ENCODE measurements at regions not wholly inside any gene's neighbourhood (a gene's known extent, or its start where the extent isn't known, plus 50 kb on each side); places are given as distances from the start of the nearest gene placed in this dataset.

DNA sequence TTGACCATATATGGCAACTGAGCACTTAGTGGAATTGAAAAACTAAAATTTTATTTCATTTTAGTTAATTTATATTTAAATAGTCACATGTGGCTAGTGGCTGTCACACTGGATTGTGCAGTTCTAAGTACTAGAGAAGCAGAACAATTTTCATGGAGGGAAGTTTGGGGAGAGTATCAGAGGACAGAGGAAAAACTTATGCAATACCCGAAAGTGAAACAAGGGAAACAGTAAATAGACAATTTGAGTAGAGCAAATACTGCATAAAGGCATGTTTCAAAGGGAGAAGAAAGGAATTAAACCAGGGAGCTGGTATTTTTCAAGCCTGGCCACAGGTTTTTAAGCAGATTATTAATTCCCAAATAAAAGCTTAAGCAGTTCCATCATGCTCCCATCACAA, 590.5 kb upstream of the RORB start:
- 80% methylated on average over 1 of the region's 1 CpG for WGBS (ENCODE audit: insufficient coverage)
- no peak overlapping the region for H3K27ac ChIP-seq (ENCODE audit: low read length)
- Mint-ChIP-seq H3K9me3 (peaks cover under 1 to 4% (median 2%) of the 10 kb centered on the region in 3 donors), H3K4me3 (no peak overlapping the region), H3K27ac (no peak overlapping the region), H3K4me1 (no peaks in the 10 kb centered on the region), H3K36me3 (no peaks in the 10 kb centered on the region), H3K27me3 (no peaks in the 10 kb centered on the region)
- no peak for DNase-seq
- no peaks in the 10 kb centered on the region for H3K27me3 ChIP-seq (replicated peaks in 1 of 2; ENCODE audit: control insufficient read depth in 2 of 2, extremely low read depth in 1 of 2, insufficient read depth in 2 of 2, low read length in 1 of 2)
- no peaks in the 10 kb centered on the region for H3K4me1 ChIP-seq (ENCODE audit: control insufficient read depth in 1 of 2, extremely low read depth in 1 of 2, insufficient read depth in 2 of 2, low read length in 2 of 2)
- ChIA-PET CTCF (no interaction called here), POLR2A (no interaction called here)
- H3K9me3 ChIP-seq = no peaks in the 10 kb centered on the region
- H3K4me3 ChIP-seq (ENCODE audit: control insufficient read depth in 1 of 2, extremely low read depth in 1 of 2, low read length in 1 of 2) = no peak overlapping the region
- no peak for ATAC-seq (replicated peaks in 1 of 4)
- no peaks in the 10 kb centered on the region for H3K36me3 ChIP-seq (ENCODE audit: control insufficient read depth in 2 of 2, extremely low read depth in 1 of 2, insufficient read depth in 1 of 2, low read length in 1 of 2)

DNA sequence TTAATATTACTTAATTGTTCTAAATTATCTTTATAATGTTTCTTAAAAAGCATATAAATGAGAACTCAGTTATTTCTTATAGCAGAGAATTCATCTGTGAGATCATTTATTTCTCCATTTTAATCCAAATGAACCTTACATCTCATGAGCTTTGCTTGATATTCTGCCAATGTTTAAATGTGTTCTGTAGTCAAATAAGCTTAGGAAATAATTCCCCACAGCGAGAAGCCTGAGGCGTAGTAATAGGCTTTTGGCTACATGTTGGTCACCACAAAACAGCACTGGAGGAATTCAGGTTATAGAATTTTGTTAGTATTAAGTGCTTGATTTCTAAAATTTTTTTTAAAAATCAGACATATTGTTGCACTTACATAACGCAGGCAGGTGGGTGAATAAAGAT, 585.3 kb upstream of the RORB start:
- Mint-ChIP-seq H3K9me3 (peaks cover 0 to 4% (median 4%) of the 10 kb centered on the region in 3 donors), H3K27ac (no peak overlapping the region), H3K4me1 (no peaks in the 10 kb centered on the region), H3K4me3 (no peak overlapping the region), H3K27me3 (no peaks in the 10 kb centered on the region), H3K36me3 (no peaks in the 10 kb centered on the region)
- Histone ChIP-seq H3K36me3 (ENCODE audit: control insufficient read depth in 2 of 2, extremely low read depth in 1 of 2, insufficient read depth in 1 of 2, low read length in 1 of 2) (no peaks in the 10 kb centered on the region), H3K27ac (ENCODE audit: low read length) (no peak overlapping the region), H3K9me3 (no peaks in the 10 kb centered on the region), H3K4me1 (ENCODE audit: control insufficient read depth in 1 of 2, extremely low read depth in 1 of 2, insufficient read depth in 2 of 2, low read length in 2 of 2) (no peaks in the 10 kb centered on the region), H3K4me3 (ENCODE audit: control insufficient read depth in 1 of 2, extremely low read depth in 1 of 2, low read length in 1 of 2) (no peak overlapping the region), H3K27me3 (replicated peaks in 1 of 2; ENCODE audit: control insufficient read depth in 2 of 2, extremely low read depth in 1 of 2, insufficient read depth in 2 of 2, low read length in 1 of 2) (no peaks in the 10 kb centered on the region)
- DNase-seq = no peak
- WGBS (ENCODE audit: insufficient coverage) = no CpG with 5 or more reads among the region's 3 CpGs
- ATAC-seq (replicated peaks in 1 of 4) = no peak
- POLR2A ChIA-PET = no interaction called here
- CTCF ChIA-PET = no interaction called here

DNA sequence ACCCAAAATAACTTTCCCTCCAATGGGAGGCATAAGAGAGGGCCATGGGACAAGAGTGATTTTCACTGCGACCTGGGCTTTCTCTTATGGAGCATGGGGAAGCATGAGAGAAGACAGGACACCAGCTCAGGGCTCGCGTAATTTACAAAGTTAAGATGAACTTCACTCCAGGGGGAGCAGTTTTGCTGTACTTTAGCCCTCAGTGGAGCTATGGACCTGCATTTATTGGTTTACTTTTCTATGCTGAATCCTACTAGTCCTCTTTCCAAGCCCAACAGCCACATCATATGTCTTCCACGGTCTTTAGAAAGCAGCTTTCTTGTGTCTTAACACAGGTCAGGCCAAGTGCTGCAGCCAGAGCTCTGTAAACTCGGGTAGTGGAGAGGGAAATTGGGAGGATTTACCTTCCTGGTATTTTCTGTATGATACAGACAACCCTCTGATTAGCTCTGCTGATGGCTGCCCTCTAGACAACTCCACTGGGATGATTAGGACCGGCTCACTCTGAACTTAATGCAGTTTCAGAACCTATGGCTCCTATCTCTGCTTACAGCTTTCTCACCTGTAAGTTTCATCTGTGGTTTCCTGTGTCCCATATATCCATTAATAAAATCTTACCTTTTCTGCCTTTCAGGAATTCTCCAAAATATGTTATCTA, 581.0 kb upstream of the RORB start:
- H3K4me3 Mint-ChIP-seq = no peak overlapping the region
- H3K4me3 ChIP-seq (ENCODE audit: control insufficient read depth in 1 of 2, extremely low read depth in 1 of 2, low read length in 1 of 2) = no peak overlapping the region
- WGBS (ENCODE audit: insufficient coverage) = no CpG with 5 or more reads among the region's 6 CpGs
- no peak for ATAC-seq (replicated peaks in 1 of 4)
- H3K27ac Mint-ChIP-seq = no peak overlapping the region
- ChIA-PET CTCF (no interaction called here), POLR2A (no interaction called here)
- DNase-seq = peak in 1 of 35 experiments; percentile 1
- no peaks in the 10 kb centered on the region for H3K4me1 ChIP-seq (ENCODE audit: control insufficient read depth in 1 of 2, extremely low read depth in 1 of 2, insufficient read depth in 2 of 2, low read length in 2 of 2)
- no peaks in the 10 kb centered on the region for H3K27me3 Mint-ChIP-seq
- H3K27ac ChIP-seq (ENCODE audit: low read length) = no peak overlapping the region
- H3K4me1 Mint-ChIP-seq = no peaks in the 10 kb centered on the region
- no peaks in the 10 kb centered on the region for H3K36me3 ChIP-seq (ENCODE audit: control insufficient read depth in 2 of 2, extremely low read depth in 1 of 2, insufficient read depth in 1 of 2, low read length in 1 of 2)
- no peaks in the 10 kb centered on the region for H3K9me3 ChIP-seq
- peaks cover 0 to 2% (median 0%) of the 10 kb centered on the region in 3 donors for H3K9me3 Mint-ChIP-seq
- H3K36me3 Mint-ChIP-seq = no peaks in the 10 kb centered on the region
- no peaks in the 10 kb centered on the region for H3K27me3 ChIP-seq (replicated peaks in 1 of 2; ENCODE audit: control insufficient read depth in 2 of 2, extremely low read depth in 1 of 2, insufficient read depth in 2 of 2, low read length in 1 of 2)

DNA sequence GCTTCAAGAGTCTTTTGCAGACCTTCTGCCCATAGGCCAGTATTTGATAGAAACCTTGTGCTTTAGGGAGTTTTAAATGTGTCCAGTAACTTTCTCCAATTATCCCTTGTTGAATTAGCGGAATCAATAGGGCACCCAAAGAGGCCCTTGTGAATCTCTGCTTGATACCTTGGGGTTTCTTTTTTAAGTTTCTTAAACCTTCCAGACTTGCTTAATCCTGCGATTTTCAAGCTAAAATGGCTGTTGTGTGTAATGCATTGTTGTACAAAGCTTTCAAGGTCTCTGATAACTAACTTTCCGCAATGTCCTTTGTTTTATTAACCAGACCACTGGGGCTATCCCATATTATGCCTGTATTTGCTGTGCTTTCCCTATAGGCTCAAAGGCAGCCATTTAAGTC, 577.4 kb upstream of the RORB start:
- Histone ChIP-seq H3K36me3 (ENCODE audit: control insufficient read depth in 2 of 2, extremely low read depth in 1 of 2, insufficient read depth in 1 of 2, low read length in 1 of 2) (no peaks in the 10 kb centered on the region), H3K27ac (ENCODE audit: low read length) (no peak overlapping the region), H3K27me3 (replicated peaks in 1 of 2; ENCODE audit: control insufficient read depth in 2 of 2, extremely low read depth in 1 of 2, insufficient read depth in 2 of 2, low read length in 1 of 2) (no peaks in the 10 kb centered on the region), H3K4me3 (ENCODE audit: control insufficient read depth in 1 of 2, extremely low read depth in 1 of 2, low read length in 1 of 2) (no peak overlapping the region), H3K9me3 (no peaks in the 10 kb centered on the region), H3K4me1 (ENCODE audit: control insufficient read depth in 1 of 2, extremely low read depth in 1 of 2, insufficient read depth in 2 of 2, low read length in 2 of 2) (no peaks in the 10 kb centered on the region)
- Mint-ChIP-seq H3K36me3 (no peaks in the 10 kb centered on the region), H3K27me3 (no peaks in the 10 kb centered on the region), H3K9me3 (peaks cover 0 to 10% (median 2%) of the 10 kb centered on the region in 3 donors), H3K4me1 (no peaks in the 10 kb centered on the region), H3K27ac (no peak overlapping the region), H3K4me3 (no peak overlapping the region)
- DNase-seq = no peak
- WGBS (ENCODE audit: insufficient coverage) = no CpG with 5 or more reads among the region's 3 CpGs
- ChIA-PET POLR2A (no interaction called here), CTCF (no interaction called here)
- ATAC-seq (replicated peaks in 1 of 4) = no peak

DNA sequence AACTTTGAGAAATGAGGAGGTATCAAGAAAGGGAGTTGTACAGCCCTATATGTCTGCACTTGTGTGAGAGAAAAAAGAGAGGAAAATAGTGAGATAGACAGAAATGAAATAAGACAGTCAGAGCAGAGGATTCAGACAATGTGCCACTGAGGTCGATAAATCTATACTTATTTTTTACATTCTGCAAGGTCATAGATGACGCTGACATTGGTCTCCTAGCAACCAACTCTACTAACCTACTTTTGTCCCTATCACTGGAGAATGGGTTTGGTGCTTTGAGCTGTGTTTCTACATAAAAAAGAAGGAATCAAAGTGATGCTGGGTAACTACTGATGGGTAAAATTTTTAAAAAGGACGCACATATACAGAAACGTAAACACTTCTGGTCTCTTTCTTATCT, 573.3 kb upstream of the RORB start:
- DNase-seq (no peak), ATAC-seq (replicated peaks in 1 of 4) (no peak)
- POLR2A ChIA-PET = no interaction called here
- H3K27me3 Mint-ChIP-seq = no peaks in the 10 kb centered on the region
- H3K4me1 Mint-ChIP-seq = no peaks in the 10 kb centered on the region
- H3K4me3 Mint-ChIP-seq = no peak overlapping the region
- Histone ChIP-seq H3K27ac (ENCODE audit: low read length) (no peak overlapping the region), H3K9me3 (no peaks in the 10 kb centered on the region), H3K4me3 (ENCODE audit: control insufficient read depth in 1 of 2, extremely low read depth in 1 of 2, low read length in 1 of 2) (no peak overlapping the region), H3K36me3 (ENCODE audit: control insufficient read depth in 2 of 2, extremely low read depth in 1 of 2, insufficient read depth in 1 of 2, low read length in 1 of 2) (no peaks in the 10 kb centered on the region), H3K27me3 (replicated peaks in 1 of 2; ENCODE audit: control insufficient read depth in 2 of 2, extremely low read depth in 1 of 2, insufficient read depth in 2 of 2, low read length in 1 of 2) (no peaks in the 10 kb centered on the region), H3K4me1 (ENCODE audit: control insufficient read depth in 1 of 2, extremely low read depth in 1 of 2, insufficient read depth in 2 of 2, low read length in 2 of 2) (no peaks in the 10 kb centered on the region)
- no CpG with 5 or more reads among the region's 4 CpGs for WGBS (ENCODE audit: insufficient coverage)
- no peaks in the 10 kb centered on the region for H3K36me3 Mint-ChIP-seq
- no peak overlapping the region for H3K27ac Mint-ChIP-seq
- peaks cover 0 to 14% (median 5%) of the 10 kb centered on the region in 3 donors for H3K9me3 Mint-ChIP-seq
- CTCF ChIA-PET = no interaction called here

DNA sequence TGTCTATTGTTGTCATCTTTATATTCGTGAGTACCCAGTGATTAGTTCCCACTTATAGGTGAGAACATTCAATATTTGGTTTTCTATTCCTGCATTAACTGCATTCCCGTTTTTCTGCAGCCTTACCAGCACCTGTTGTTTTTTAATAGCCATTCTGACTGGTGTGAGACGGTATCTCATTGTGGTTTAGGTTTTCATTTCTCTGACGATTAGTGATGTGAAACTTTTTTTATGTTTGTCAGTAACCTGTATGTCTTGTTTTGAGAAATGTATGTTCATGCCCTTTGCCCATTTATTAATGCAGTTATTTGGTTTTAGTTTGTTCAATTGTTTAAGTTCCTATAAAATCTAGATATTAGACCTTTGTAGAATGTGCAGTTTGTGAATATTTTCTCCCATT, 546.0 kb upstream of the RORB start:
- no peaks in the 10 kb centered on the region for H3K4me1 Mint-ChIP-seq

DNA sequence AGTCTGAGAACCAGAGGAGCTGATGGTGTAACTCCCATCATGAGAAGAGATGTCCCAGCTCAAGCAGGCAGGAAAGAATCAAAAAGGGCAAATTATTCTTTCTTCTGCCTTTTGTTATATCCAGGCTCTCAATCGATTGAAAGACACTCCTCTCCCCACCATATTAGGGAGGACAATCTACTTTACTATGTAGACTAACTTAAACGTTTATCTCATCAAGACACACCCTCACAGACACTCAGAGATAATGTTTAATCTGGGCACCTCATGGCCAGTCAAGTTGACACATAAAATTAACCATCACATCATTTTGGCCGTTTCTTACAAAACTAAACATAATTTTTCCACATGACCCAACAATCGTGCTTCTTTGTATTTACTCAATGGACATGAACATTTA, 534.3 kb upstream of the RORB start:
- no peak for ATAC-seq (replicated peaks in 1 of 4)
- no peak for DNase-seq
- CTCF ChIA-PET = no interaction called here

More for the DNA sequence above, 546.0 kb upstream of the RORB start:
- Histone ChIP-seq H3K4me3 (ENCODE audit: control insufficient read depth in 1 of 2, extremely low read depth in 1 of 2, low read length in 1 of 2) (no peak overlapping the region), H3K27me3 (replicated peaks in 1 of 2; ENCODE audit: control insufficient read depth in 2 of 2, extremely low read depth in 1 of 2, insufficient read depth in 2 of 2, low read length in 1 of 2) (no peaks in the 10 kb centered on the region), H3K4me1 (ENCODE audit: control insufficient read depth in 1 of 2, extremely low read depth in 1 of 2, insufficient read depth in 2 of 2, low read length in 2 of 2) (no peaks in the 10 kb centered on the region), H3K36me3 (ENCODE audit: control insufficient read depth in 2 of 2, extremely low read depth in 1 of 2, insufficient read depth in 1 of 2, low read length in 1 of 2) (no peaks in the 10 kb centered on the region), H3K27ac (ENCODE audit: low read length) (no peak overlapping the region), H3K9me3 (no peaks in the 10 kb centered on the region)
- POLR2A ChIA-PET = no interaction called here
- no peak overlapping the region for H3K4me3 Mint-ChIP-seq
- CTCF ChIA-PET = interaction anchor here in 1 of 2 donors (0.5 kb wide), 1 partner anchor 64 kb away, joined by 3 read pairs; no protein-coding TSS in a partner anchor
- DNase-seq (no peak), ATAC-seq (replicated peaks in 1 of 4) (no peak)
- peaks cover 4 to 27% (median 12%) of the 10 kb centered on the region in 3 donors for H3K9me3 Mint-ChIP-seq
- no peaks in the 10 kb centered on the region for H3K36me3 Mint-ChIP-seq
- H3K27ac Mint-ChIP-seq = no peak overlapping the region
- H3K27me3 Mint-ChIP-seq = no peaks in the 10 kb centered on the region
- WGBS (ENCODE audit: insufficient coverage) = 76% methylated on average over 3 of the region's 4 CpGs

More for the DNA sequence above, 534.3 kb upstream of the RORB start:
- no peak overlapping the region for H3K27ac ChIP-seq (ENCODE audit: low read length)
- no peaks in the 10 kb centered on the region for H3K27me3 ChIP-seq (replicated peaks in 1 of 2; ENCODE audit: control insufficient read depth in 2 of 2, extremely low read depth in 1 of 2, insufficient read depth in 2 of 2, low read length in 1 of 2)
- no CpG with 5 or more reads among the region's 4 CpGs for whole genome bisulfite sequencing (ENCODE audit: insufficient coverage)
- Mint-ChIP-seq H3K27ac (no peak overlapping the region), H3K9me3 (peaks cover 0 to 7% (median 4%) of the 10 kb centered on the region in 3 donors), H3K4me1 (no peaks in the 10 kb centered on the region), H3K4me3 (no peak overlapping the region), H3K36me3 (no peaks in the 10 kb centered on the region), H3K27me3 (no peaks in the 10 kb centered on the region)
- no peak overlapping the region for H3K4me3 ChIP-seq (ENCODE audit: control insufficient read depth in 1 of 2, extremely low read depth in 1 of 2, low read length in 1 of 2)
- H3K4me1 ChIP-seq (ENCODE audit: control insufficient read depth in 1 of 2, extremely low read depth in 1 of 2, insufficient read depth in 2 of 2, low read length in 2 of 2) = no peaks in the 10 kb centered on the region
- no peaks in the 10 kb centered on the region for H3K9me3 ChIP-seq
- no peaks in the 10 kb centered on the region for H3K36me3 ChIP-seq (ENCODE audit: control insufficient read depth in 2 of 2, extremely low read depth in 1 of 2, insufficient read depth in 1 of 2, low read length in 1 of 2)
- POLR2A ChIA-PET = no interaction called here

All from T-cell (primary cell).